NCI-H2029 (cell line): ENCODE measurements at regions not wholly inside any gene's neighbourhood (a gene's known extent, or its start where the extent isn't known, plus 50 kb on each side); places are given as distances from the start of the nearest gene placed in this dataset.
"Not testable (repeated sequence)": the region's sequence is repeated elsewhere in the genome, so short reads cannot be mapped to it uniquely, and the experiment has no call there.

Source experiments
- DNase-seq: peaks from one replicate; lab custom pipeline; 2025; lab: John Stamatoyannopoulos, UW

DNA sequence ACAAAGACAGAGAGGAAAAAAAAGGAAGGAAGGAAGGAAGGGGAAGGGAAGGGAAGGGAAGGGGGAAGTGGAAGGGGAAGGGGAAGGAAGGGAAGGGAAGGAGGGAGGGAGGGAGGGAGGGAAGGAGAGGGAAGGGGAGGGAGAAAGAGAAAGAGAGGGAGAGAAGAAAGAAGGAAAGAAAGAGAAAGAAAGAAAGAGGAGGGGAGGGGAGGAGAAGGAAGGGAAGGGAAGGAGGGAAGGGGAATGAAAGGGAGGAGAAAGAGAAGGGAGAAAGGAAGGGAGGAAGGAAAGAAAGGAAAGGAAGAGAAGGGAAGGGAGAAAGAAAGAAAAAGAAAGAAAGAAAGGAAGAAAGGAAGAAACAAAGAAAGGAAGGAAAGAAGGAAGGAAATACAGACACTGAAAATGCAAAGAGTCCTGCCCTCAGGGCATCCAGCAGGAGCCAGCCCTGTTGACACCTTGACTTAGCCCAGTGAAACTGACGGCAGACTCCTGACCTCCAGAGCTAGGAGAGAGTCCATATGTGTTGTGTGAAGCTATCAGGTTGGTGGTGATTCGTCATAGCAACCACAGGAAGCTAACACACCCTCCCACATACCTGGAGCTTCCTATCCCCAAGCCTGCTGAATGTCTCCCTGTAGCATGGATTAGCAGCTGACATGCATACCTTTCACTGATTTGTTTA, 58.7 kb upstream of the SULF2 start:
- no peak for DNase-seq

GRCh38 chr20:47842950-47843349, 57.7 kb upstream of the SULF2 start:
- not testable (repeated sequence) for DNase-seq

DNA sequence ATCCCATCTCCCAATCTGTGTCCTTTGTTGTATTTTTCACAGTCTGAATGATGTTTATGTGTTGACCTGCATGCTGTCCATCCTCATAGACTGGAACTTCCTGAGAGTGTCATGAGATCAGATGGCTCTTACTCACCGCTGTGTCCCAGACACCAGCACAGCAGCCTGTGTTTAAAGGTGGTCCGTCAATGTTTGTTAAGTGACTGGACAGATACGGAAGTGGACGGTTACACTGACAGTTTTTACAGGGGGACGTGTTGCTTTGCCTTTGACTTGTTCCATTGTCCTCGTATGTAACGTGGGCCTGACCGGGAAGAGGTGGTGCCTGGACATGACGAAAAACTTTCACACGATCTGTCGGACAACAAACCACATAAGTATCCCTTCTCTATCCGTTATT, 56.7 kb upstream of the SULF2 start:
- DNase-seq: not testable (repeated sequence)

- not testable (repeated sequence) for DNase-seq
Measured at GRCh38 chr20:47836256-47836817, 51.1 kb upstream of the SULF2 start.
